Tibial nerve (tissue), 4 donors: ENCODE measurements at regions not wholly inside any gene's neighbourhood (a gene's known extent, or its start where the extent isn't known, plus 50 kb on each side); places are given as distances from the start of the nearest gene placed in this dataset.

Source experiments
- DNase-seq, 2 donors: peaks; one replicate each; pipeline ENCODE4 v3.0.0-alpha.2; 2019; ENCODE audit warnings: low spot score in 2 of 2
- H3K27ac ChIP-seq, 4 donors: fragments of 200-600 bp; sonication (generic) in 3 of 4; one replicate each; pipeline ENCODE4 v1.5.1; 2017 to 2019; ENCODE audit warnings: mild to moderate bottlenecking in 1 of 4
- H3K27me3 ChIP-seq, 2 donors: fragments of 200-600 bp; sonication (generic) in 1 of 2; one replicate each; pipeline versions ENCODE4 v1.5.1 to v1.6.0; 2017 to 2019
- H3K36me3 ChIP-seq, 3 donors: fragments of 200-600 bp; sonication (generic); one replicate each; pipeline ENCODE4 v1.5.1; 2018 to 2019
- H3K4me1 ChIP-seq, 4 donors: fragments of 200-600 bp; sonication (generic) in 3 of 4; one replicate each; pipeline ENCODE4 v1.5.1; 2017 to 2019
- H3K4me3 ChIP-seq, 4 donors: fragments of 200-600 bp; sonication (generic) in 3 of 4; one replicate each; pipeline ENCODE4 v1.5.1; 2017 to 2019; ENCODE audit warnings: mild to moderate bottlenecking in 1 of 4, moderate library complexity in 1 of 4
- H3K9me3 ChIP-seq, 4 donors: fragments of 200-600 bp; sonication (generic) in 3 of 4; one replicate each; pipeline ENCODE4 v1.5.1; 2017 to 2019
- CTCF ChIP-seq, 5 experiments: fragments of 200-600 bp in 3 of 5; fragments of 450-650 bp in 2 of 5; sonication (generic) in 3 of 5; IDR thresholded peaks; one replicate each; pipeline ENCODE4 v1.5.1; 2016 to 2019; ENCODE audit warnings: antibody characterized with exemption in 5 of 5, mild to moderate bottlenecking in 3 of 5, moderate library complexity in 2 of 5
- EP300 ChIP-seq, 2 donors: sonication (generic); formaldehyde crosslinking; IDR thresholded peaks; one replicate each; pipeline ENCODE4 v1.6.1; 2017; ENCODE audit warnings: antibody characterized with exemption in 2 of 2, mild to moderate bottlenecking in 1 of 2
- POLR2A ChIP-seq, 2 donors: fragments of 450-650 bp; IDR thresholded peaks; one replicate each; pipeline ENCODE4 v1.6.1; 2017; ENCODE audit warnings: antibody characterized with exemption in 2 of 2, mild to moderate bottlenecking in 2 of 2, moderate library complexity in 2 of 2
- WGBS, 2 donors: methylation state at CpG; one replicate each; pipeline ENCODE4 v1.1.5; 2018; 5-methylcytosine and 5-hydroxymethylcytosine counted together

- Histone ChIP-seq H3K4me3 (no peak overlapping the region), H3K27ac (no peak overlapping the region), H3K4me1 (no peaks in the 10 kb centered on the region), H3K9me3 (no peaks in the 10 kb centered on the region), H3K27me3 (no peaks in the 10 kb centered on the region), H3K36me3 (no peaks in the 10 kb centered on the region)
- no peak for DNase-seq
- TF ChIP-seq EP300 (IDR thresholded peaks at IDR 0.05), result no peak
- no peak for TF ChIP-seq POLR2A (IDR thresholded peaks at IDR 0.05)
- no peak for TF ChIP-seq CTCF (IDR thresholded peaks at IDR 0.05)
- WGBS, 2 donors, result 89 to 92% methylated on average over 2 of the region's 2 CpGs
Observed at GRCh38 chr5:143660625-143661024, 151.3 kb upstream of the HMHB1 start.

DNA sequence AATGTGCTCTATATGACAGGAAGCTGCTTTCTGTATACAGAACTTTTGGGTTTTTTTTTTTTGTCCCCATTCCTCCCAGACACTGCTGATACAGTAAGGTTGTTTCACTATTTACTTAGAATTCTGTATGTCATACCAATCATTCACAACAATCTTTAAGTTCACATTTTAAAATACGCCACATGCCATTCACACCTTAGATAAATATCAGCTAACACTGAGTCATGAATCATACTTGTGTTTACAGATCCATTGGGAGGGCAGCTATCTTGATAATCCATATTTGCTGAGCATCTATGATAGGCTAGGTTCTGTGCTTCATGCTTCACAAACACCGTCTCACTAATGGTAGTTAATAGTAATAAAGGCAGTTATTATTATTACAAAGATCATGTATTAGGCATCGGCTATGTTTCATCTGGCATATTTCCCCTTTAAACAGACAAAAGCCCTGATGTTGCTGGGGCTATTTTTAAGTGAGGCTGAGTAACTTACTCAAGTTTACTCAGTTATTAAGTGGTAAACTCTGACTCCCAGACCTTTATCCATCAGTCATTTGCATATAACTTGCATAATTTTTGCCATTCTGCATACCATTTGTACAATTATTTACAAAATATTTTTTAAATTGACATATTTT is 152.2 kb upstream of the HMHB1 start:
- H3K4me1 ChIP-seq, result no peaks in the 10 kb centered on the region
- no peaks in the 10 kb centered on the region for H3K27me3 ChIP-seq
- WGBS, 2 donors, result 65 to 66% methylated on average over 3 of the region's 3 CpGs
- H3K4me3 ChIP-seq, result no peak overlapping the region
- no peak overlapping the region for H3K27ac ChIP-seq
- no peak for DNase-seq
- H3K9me3 ChIP-seq, result no peaks in the 10 kb centered on the region
- TF ChIP-seq EP300 (IDR thresholded peaks at IDR 0.05) (no peak), POLR2A (IDR thresholded peaks at IDR 0.05) (no peak), CTCF (IDR thresholded peaks at IDR 0.05) (no peak)
- H3K36me3 ChIP-seq, result no peaks in the 10 kb centered on the region

GRCh38 chr5:143658956-143659355 is 153.0 kb upstream of the HMHB1 start:
- Histone ChIP-seq H3K4me1 (no peaks in the 10 kb centered on the region), H3K4me3 (no peak overlapping the region), H3K27ac (no peak overlapping the region), H3K27me3 (no peaks in the 10 kb centered on the region), H3K36me3 (no peaks in the 10 kb centered on the region), H3K9me3 (no peaks in the 10 kb centered on the region)
- DNase-seq, result no peak
- TF ChIP-seq CTCF (IDR thresholded peaks at IDR 0.05) (no peak), EP300 (IDR thresholded peaks at IDR 0.05) (no peak), POLR2A (IDR thresholded peaks at IDR 0.05) (no peak)
- WGBS, 2 donors, result 93 to 100% methylated on average over 3 of the region's 3 CpGs

DNA sequence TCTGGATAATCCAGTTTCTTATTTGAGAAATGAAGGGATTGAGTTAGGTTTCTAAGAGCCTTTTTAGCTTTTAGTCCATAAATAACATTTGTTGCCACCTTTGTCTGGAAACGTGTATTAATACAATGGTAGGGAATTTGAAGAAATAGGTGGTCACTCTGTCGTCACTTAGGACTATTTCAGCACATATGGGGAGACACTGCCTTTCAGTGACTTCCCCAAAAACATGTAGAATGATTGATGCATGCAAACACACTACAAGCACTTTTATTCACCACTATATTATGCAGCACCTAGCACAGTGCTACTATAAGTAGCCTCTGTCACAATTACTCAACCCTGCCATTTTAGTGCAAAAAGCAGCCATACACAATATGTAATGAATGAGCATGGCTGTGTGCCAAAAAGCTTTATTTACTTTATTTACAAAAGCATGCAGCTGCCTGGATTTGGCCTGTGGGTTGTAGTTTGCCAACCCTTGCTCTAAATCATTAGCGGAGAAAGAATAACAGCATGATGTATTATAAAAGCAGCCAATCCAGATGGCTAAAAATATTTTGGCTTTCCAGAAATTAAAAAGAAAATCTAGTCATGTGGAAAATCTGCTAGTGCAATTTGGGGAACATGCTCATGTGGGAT is 154.2 kb upstream of the HMHB1 start:
- no peak overlapping the region for H3K4me3 ChIP-seq
- H3K4me1 ChIP-seq, result no peaks in the 10 kb centered on the region
- no peak for DNase-seq
- H3K9me3 ChIP-seq, result no peaks in the 10 kb centered on the region
- 55 to 65% methylated on average over 3 of the region's 3 CpGs for WGBS, 2 donors
- no peak for TF ChIP-seq EP300 (IDR thresholded peaks at IDR 0.05)
- TF ChIP-seq CTCF (IDR thresholded peaks at IDR 0.05), result no peak
- TF ChIP-seq POLR2A (IDR thresholded peaks at IDR 0.05), result no peak
- no peaks in the 10 kb centered on the region for H3K36me3 ChIP-seq
- H3K27me3 ChIP-seq, result no peaks in the 10 kb centered on the region
- no peak overlapping the region for H3K27ac ChIP-seq

- no peaks in the 10 kb centered on the region for H3K36me3 ChIP-seq
- WGBS, 2 donors, result 92 to 93% methylated on average over 4 of the region's 4 CpGs
- H3K4me1 ChIP-seq, result peaks cover 0 to 12% (median 0%) of the 10 kb centered on the region in 4 donors
- H3K27ac ChIP-seq, result no peak overlapping the region
- no peaks in the 10 kb centered on the region for H3K9me3 ChIP-seq
- no peak for DNase-seq
- H3K27me3 ChIP-seq, result no peaks in the 10 kb centered on the region
- TF ChIP-seq EP300 (IDR thresholded peaks at IDR 0.05), result no peak
- no peak for TF ChIP-seq POLR2A (IDR thresholded peaks at IDR 0.05)
- no peak for TF ChIP-seq CTCF (IDR thresholded peaks at IDR 0.05)
- no peak overlapping the region for H3K4me3 ChIP-seq
Observed at GRCh38 chr5:143653766-143654282, 158.1 kb upstream of the HMHB1 start.
